Spleen (tissue), 7 donors: ENCODE measurements at regions not wholly inside any gene's neighbourhood (a gene's known extent, or its start where the extent isn't known, plus 50 kb on each side); places are given as distances from the start of the nearest gene placed in this dataset.

Experiments used
- CTCF ChIP-seq, 11 experiments: fragments of 200-600 bp in 7 of 11; fragments of 450-650 bp in 4 of 11; sonication (generic) in 4 of 11; IDR thresholded peaks in 8 of 11; conservative IDR thresholded peaks in 3 of 11; 1 replicate in 7 of 11; 2 replicates in 4 of 11; pipeline versions ENCODE4 v1.4.0 to v1.8.0; 2016 to 2021; ENCODE audit warnings: antibody characterized with exemption in 11 of 11, inconsistent platforms in 4 of 11, mild to moderate bottlenecking in 1 of 11
- POLR2AphosphoS5 ChIP-seq, 3 donors: sonication (generic); formaldehyde crosslinking; IDR thresholded peaks; one replicate each; pipeline ENCODE4 v1.5.1; 2017; ENCODE audit warnings: antibody characterized with exemption in 3 of 3
- donor health status: DM: no; HTN: no; CAD: no; lungs with moderate emphysema.
- donor health status: DM: no; HTN: no; CAD: no.
- donor health status: DM: no; HTN: no; CAD: no.

DNA sequence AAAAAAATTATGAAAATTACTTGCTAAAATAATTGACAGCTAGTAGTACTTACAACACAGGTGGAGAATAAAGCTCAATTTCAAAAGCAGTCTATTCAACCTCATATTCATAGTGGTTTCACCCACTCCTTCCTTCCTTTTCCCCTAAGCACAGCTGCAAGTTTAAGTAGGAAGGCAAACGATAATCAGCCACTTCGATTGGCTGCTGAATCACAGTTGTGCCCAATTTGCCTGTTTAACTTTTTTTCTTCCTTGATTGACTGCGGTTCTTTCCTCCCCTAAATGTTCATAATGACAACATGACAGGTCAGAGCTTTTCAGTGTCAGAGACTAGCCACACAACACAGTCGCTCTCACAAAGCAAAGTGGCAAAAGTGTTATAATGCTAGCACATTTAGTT, 468.0 kb upstream of the GBE1 start:
- TF ChIP-seq POLR2AphosphoS5 (IDR thresholded peaks at IDR 0.05) (no peak), CTCF (IDR thresholded peaks at IDR 0.05 in 8 of 11, conservative IDR thresholded peaks at IDR 0.05 in 3 of 11) (no peak)
